Right lobe of liver (tissue), 6 donors: ENCODE measurements at regions not wholly inside any gene's neighbourhood (a gene's known extent, or its start where the extent isn't known, plus 50 kb on each side); places are given as distances from the start of the nearest gene placed in this dataset.

ENCODE experiments used
- ATAC-seq, 4 donors: fragments of 200-7000 bp; cut with Tn5 transposase; one replicate each; pipeline ENCODE4 v1.9.1; 2020; ENCODE audit warnings: mild to moderate bottlenecking in 4 of 4, moderate library complexity in 4 of 4
- DNase-seq, 3 donors: peaks; one replicate each; pipeline ENCODE4 v3.0.0-alpha.2; 2020
- H3K27ac ChIP-seq, 3 donors: fragments of 200-600 bp; one replicate each; pipeline ENCODE4 v1.8.0; 2022
- H3K27me3 ChIP-seq, 2 donors: fragments of 200-600 bp; one replicate each; pipeline ENCODE4 v1.8.0; 2022
- H3K36me3 ChIP-seq, 4 donors: fragments of 200-600 bp; sonication (generic) in 1 of 4; one replicate each; pipeline versions ENCODE4 v1.5.1 to v1.8.0; 2017 to 2022; ENCODE audit warnings: control low read depth in 1 of 4
- H3K4me1 ChIP-seq, 4 donors: fragments of 200-600 bp; sonication (generic) in 1 of 4; one replicate each; pipeline versions ENCODE4 v1.5.1 to v1.8.0; 2017 to 2022; ENCODE audit warnings: control low read depth in 1 of 4
- H3K4me3 ChIP-seq, 3 donors: fragments of 200-600 bp; one replicate each; pipeline ENCODE4 v1.8.0; 2022
- H3K9me3 ChIP-seq, 4 donors: fragments of 200-600 bp; sonication (generic) in 1 of 4; one replicate each; pipeline versions ENCODE4 v1.5.1 to v1.8.0; 2017 to 2022; ENCODE audit warnings: control low read depth in 1 of 4
- CTCF ChIP-seq, 4 donors: fragments of 200-600 bp in 3 of 4; fragments of 450-650 bp in 1 of 4; IDR thresholded peaks; one replicate each; pipeline versions ENCODE4 v1.5.1 to v1.8.0; 2016 to 2022; ENCODE audit warnings: antibody characterized with exemption in 4 of 4, mild to moderate bottlenecking in 2 of 4
- POLR2A ChIP-seq: fragments of 450-650 bp; IDR thresholded peaks from one replicate; pipeline ENCODE4 v1.6.1; 2017; ENCODE audit warnings: antibody characterized with exemption, mild to moderate bottlenecking
- WGBS: methylation state at CpG from one replicate; pipeline ENCODE4 v1.1.6; 2018; ENCODE audit warnings: low coverage, low lambda C conversion rate; ENCODE audit not compliant: insufficient coverage; ENCODE audit errors: missing lambda C conversion rate; 5-methylcytosine and 5-hydroxymethylcytosine counted together
- intact Hi-C, 2 donors: fragments of 100-400 bp; cut with DNase I; formaldehyde crosslinking; loops; one replicate each; pipeline versions ENCODE4 v1.11.2 to v1.14.1; 2022
- donor health status: DM: no; HTN: yes; CAD: no.
- donor health status: DM: no; HTN: no; CAD: no.
- donor health status: DM: no; HTN: no; CAD: no.
- donor health status: DM: no; HTN: yes; CAD: no.
- donor health status: DM: no; HTN: yes; CAD: no.

- DNase-seq, result no peak
- 66% methylated on average over 7 of the region's 7 CpGs for WGBS
- Histone ChIP-seq H3K36me3 (no peaks in the 10 kb centered on the region), H3K27ac (no peak overlapping the region), H3K4me3 (no peak overlapping the region), H3K27me3 (no peaks in the 10 kb centered on the region), H3K9me3 (no peaks in the 10 kb centered on the region), H3K4me1 (no peaks in the 10 kb centered on the region)
- no peak for TF ChIP-seq POLR2A
- TF ChIP-seq CTCF (IDR thresholded peaks at IDR 0.05), result no peak
- no peak for ATAC-seq
- intact Hi-C loops, result no loop called here
These were observed 121.9 kb upstream of the CDH4 start for GRCh38 chr20:61130156-61130555.

- TF ChIP-seq CTCF (IDR thresholded peaks at IDR 0.05), result no peak
- TF ChIP-seq POLR2A, result no peak
- WGBS, result 70% methylated on average over 9 of the region's 9 CpGs
- intact Hi-C loops, result no loop called here
- no peak for DNase-seq
- H3K4me1 ChIP-seq, result no peaks in the 10 kb centered on the region
- no peak overlapping the region for H3K4me3 ChIP-seq
- no peak overlapping the region for H3K27ac ChIP-seq
- H3K36me3 ChIP-seq, result no peaks in the 10 kb centered on the region
- ATAC-seq, result no peak
- H3K27me3 ChIP-seq, result no peaks in the 10 kb centered on the region
- no peaks in the 10 kb centered on the region for H3K9me3 ChIP-seq
These were observed 120.1 kb upstream of the CDH4 start for GRCh38 chr20:61131944-61132343.

DNA sequence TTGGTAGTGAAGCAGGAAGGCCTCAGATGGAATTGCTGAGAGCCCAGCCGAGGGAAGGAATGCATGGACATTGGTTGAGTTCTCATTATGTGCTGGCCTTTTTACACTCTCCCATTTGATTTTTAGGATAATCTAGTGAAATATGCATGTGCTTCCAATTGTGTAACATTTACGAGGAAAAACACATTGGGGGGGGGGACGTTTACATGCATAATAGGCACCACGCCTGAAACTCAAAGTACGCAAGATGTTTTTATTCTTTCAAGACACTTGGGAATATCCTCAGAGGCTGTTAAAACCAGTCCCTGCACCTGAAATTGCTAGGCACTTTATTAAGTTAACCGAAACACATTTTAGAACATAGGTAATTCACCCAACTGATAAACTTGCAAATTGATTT lies 118.5 kb upstream of the CDH4 start:
- Histone ChIP-seq H3K9me3 (no peaks in the 10 kb centered on the region), H3K27me3 (no peaks in the 10 kb centered on the region), H3K36me3 (no peaks in the 10 kb centered on the region), H3K4me3 (no peak overlapping the region), H3K4me1 (no peaks in the 10 kb centered on the region), H3K27ac (no peak overlapping the region)
- DNase-seq (no peak), ATAC-seq (no peak)
- 53% methylated on average over 5 of the region's 6 CpGs for WGBS
- TF ChIP-seq POLR2A (no peak), CTCF (IDR thresholded peaks at IDR 0.05) (no peak)
- intact Hi-C loops, result no loop called here

DNA sequence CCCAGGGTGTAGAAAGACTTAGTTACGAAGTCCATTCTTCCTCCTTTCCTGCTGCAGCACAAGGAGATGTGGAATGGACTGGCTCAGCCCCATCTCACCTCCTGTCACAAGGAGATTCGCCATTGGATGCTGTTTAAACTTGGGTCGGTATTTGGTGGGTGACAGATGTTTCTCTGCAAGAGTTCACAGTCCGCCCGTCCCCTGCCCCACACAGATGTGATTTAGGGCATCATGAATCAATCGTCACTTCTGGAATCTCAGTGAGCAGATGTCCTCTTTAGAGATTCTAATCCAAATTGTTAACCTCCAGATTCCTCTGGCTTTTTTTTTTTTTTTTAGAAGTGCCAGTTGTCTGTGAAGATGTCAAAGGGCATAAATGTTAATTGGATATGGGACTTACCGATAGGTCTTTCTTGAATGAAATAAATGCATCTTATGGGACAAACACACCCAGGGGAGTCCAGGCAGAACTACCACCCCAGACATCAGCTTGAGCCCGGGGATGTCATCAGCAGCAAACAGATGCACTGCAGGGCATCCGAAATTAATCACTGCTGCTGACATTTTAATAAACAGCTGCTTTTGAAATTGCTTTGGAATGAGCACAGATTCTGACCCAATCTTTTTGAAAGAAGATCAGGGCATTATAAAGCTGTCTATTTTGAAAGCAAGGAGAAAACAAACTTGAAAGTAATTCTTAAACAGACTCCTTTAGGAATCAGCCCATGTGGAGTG lies 117.6 kb upstream of the CDH4 start:
- TF ChIP-seq POLR2A (no peak), CTCF (IDR thresholded peaks at IDR 0.05) (no peak)
- ATAC-seq (no peak), DNase-seq (no peak)
- no peaks in the 10 kb centered on the region for H3K27me3 ChIP-seq
- intact Hi-C loops, result no loop called here
- no peaks in the 10 kb centered on the region for H3K36me3 ChIP-seq
- WGBS, result 28% methylated on average over 9 of the region's 9 CpGs
- H3K27ac ChIP-seq, result no peak overlapping the region
- H3K4me1 ChIP-seq, result no peaks in the 10 kb centered on the region
- no peak overlapping the region for H3K4me3 ChIP-seq
- no peaks in the 10 kb centered on the region for H3K9me3 ChIP-seq
